GM12878 (cell line): ENCODE measurements at regions not wholly inside any gene's neighbourhood (a gene's known extent, or its start where the extent isn't known, plus 50 kb on each side); places are given as distances from the start of the nearest gene placed in this dataset.

ENCODE experiments used
- KDM1A ChIP-seq: fragments of 200-600 bp; sonication (generic); IDR thresholded peaks from 2 replicates; pipeline ENCODE4 v1.6.1; 2016; ENCODE audit warnings: borderline replicate concordance
- REST ChIP-seq: IDR thresholded peaks from 2 replicates; pipeline ENCODE4 v1.6.1; 2012; ENCODE audit warnings: mild to moderate bottlenecking, low read depth, low read length
- USF1 ChIP-seq: IDR thresholded peaks from 2 replicates; pipeline ENCODE4 v1.6.1; 2011; ENCODE audit warnings: borderline replicate concordance, low read depth, mild to moderate bottlenecking, moderate library complexity, mixed read lengths, low read length; ENCODE audit not compliant: insufficient read depth; ENCODE audit errors: extremely low read length
- ZSCAN29 ChIP-seq: fragments of 450-650 bp; IDR thresholded peaks from 2 replicates; pipeline ENCODE4 v1.6.1; 2017; ENCODE audit warnings: mild to moderate bottlenecking, moderate library complexity

- TF ChIP-seq ZSCAN29 (no peak), KDM1A (no peak), REST (no peak), USF1 (no peak)
Measured at GRCh38 chrX:97882306-97882705, 998.6 kb downstream of the RPA4 start.
